Endothelial cell of umbilical vein (primary cell): ENCODE measurements at regions not wholly inside any gene's neighbourhood (a gene's known extent, or its start where the extent isn't known, plus 50 kb on each side); places are given as distances from the start of the nearest gene placed in this dataset.

Source experiments
- BruUV-seq: library from RNA; stranded (reverse); fragments of 400-500 nt; replicated peaks from 2 replicates; lab custom pipeline; 2021; lab: Mats Ljungman, UMichigan
- CTCF ChIA-PET: fragments of 300-600, 350-600 bp; sonication (Branson Sonifier 250); formaldehyde crosslinking; loops from one replicate; lab custom pipeline; 2021; ENCODE audit warnings: antibody characterized with exemption, inconsistent platforms; lab: Charles Lee
- POLR2A ChIA-PET: fragments of 300-600, 350-600 bp; sonication (Branson Sonifier 250); formaldehyde crosslinking; loops from one replicate; lab custom pipeline; 2021; ENCODE audit warnings: antibody characterized with exemption, inconsistent platforms; lab: Charles Lee
- DNase-seq: peaks from one replicate; pipeline ENCODE4 v3.0.0-alpha.2; 2011; ENCODE audit warnings: low read depth, low spot score
- FAIRE-seq: peaks from 2 replicates; lab custom pipeline; 2011; peaks lifted over from hg19 to GRCh38; lab: Jason Lieb, UNC
- H2AFZ ChIP-seq: 2 replicates; pipeline ENCODE4 v1.6.0; 2012; ENCODE audit warnings: low read depth, low read length, control low read depth, inconsistent platforms
- H3K27ac ChIP-seq: 2 replicates; pipeline ENCODE4 v1.5.1; 2011; ENCODE audit warnings: low read depth, mild to moderate bottlenecking, control low read depth, low read length, moderate library complexity; ENCODE audit not compliant: insufficient read depth
- H3K27me3 ChIP-seq, 2 experiments: 2 replicates each; pipeline versions ENCODE4 v1.6.0 to v1.6.1; 2011; ENCODE audit warnings: low read length in 2 of 2, mixed read lengths in 1 of 2; ENCODE audit not compliant: control insufficient read depth in 2 of 2, insufficient read depth in 2 of 2
- H3K36me3 ChIP-seq, 2 experiments: 2 replicates in 1 of 2; 3 replicates in 1 of 2; pipeline ENCODE4 v1.5.1; 2011; ENCODE audit warnings: low read length in 2 of 2, mild to moderate bottlenecking in 1 of 2, moderate library complexity in 1 of 2; ENCODE audit not compliant: control insufficient read depth in 2 of 2, insufficient read depth in 2 of 2; ENCODE audit errors: extremely low read depth in 1 of 2
- H3K4me1 ChIP-seq: 3 replicates; pipeline ENCODE4 v1.5.1; 2011; ENCODE audit warnings: mild to moderate bottlenecking, low read length; ENCODE audit not compliant: control insufficient read depth, insufficient read depth; ENCODE audit errors: extremely low read depth
- H3K4me2 ChIP-seq: 2 replicates; pipeline ENCODE4 v1.6.1; 2011; ENCODE audit warnings: low read length, control low read depth, mixed read lengths; ENCODE audit not compliant: insufficient read depth
- H3K4me3 ChIP-seq, 3 experiments: fragments of 200-600 bp in 1 of 3; sonication (generic), shearing (Covaris generic) in 1 of 3; replicated peaks in 1 of 3; 2 replicates each; pipeline ENCODE4 v1.5.1; 2011 to 2016; ENCODE audit warnings: control low read depth in 3 of 3, low read length in 3 of 3, mild to moderate bottlenecking in 2 of 3, inconsistent platforms in 1 of 3, low read depth in 1 of 3, moderate library complexity in 1 of 3; ENCODE audit not compliant: insufficient read depth in 1 of 3
- H3K79me2 ChIP-seq: 2 replicates; pipeline ENCODE4 v1.6.0; 2012; ENCODE audit warnings: low read length, inconsistent platforms; ENCODE audit not compliant: control insufficient read depth, insufficient read depth
- H3K9ac ChIP-seq: replicated peaks from 2 replicates; pipeline ENCODE3; 2011; ENCODE audit warnings: low read length, control low read depth; ENCODE audit not compliant: insufficient read depth; ENCODE audit errors: extremely low read depth
- H3K9me1 ChIP-seq: replicated peaks from 3 replicates; pipeline ENCODE4 v1.6.0; 2011; ENCODE audit warnings: mild to moderate bottlenecking, low read length; ENCODE audit not compliant: control insufficient read depth, insufficient read depth; ENCODE audit errors: extremely low read depth
- H3K9me3 ChIP-seq: replicated peaks from 2 replicates; pipeline ENCODE4 v1.5.1; 2012; ENCODE audit warnings: low read length, inconsistent platforms; ENCODE audit not compliant: control insufficient read depth, insufficient read depth
- H4K20me1 ChIP-seq: replicated peaks from 2 replicates; pipeline ENCODE3; 2011; ENCODE audit warnings: mild to moderate bottlenecking, low read length; ENCODE audit not compliant: control insufficient read depth, insufficient read depth; ENCODE audit errors: extremely low read depth
- CTCF ChIP-seq, 2 donors: IDR thresholded peaks; 1 replicate in 1 of 2; 2 replicates in 1 of 2; pipeline ENCODE4 v1.5.1; 2011; ENCODE audit warnings: low read length in 2 of 2, mild to moderate bottlenecking in 2 of 2, moderate library complexity in 2 of 2, control low read depth in 1 of 2, inconsistent platforms in 1 of 2, low read depth in 1 of 2; ENCODE audit not compliant: insufficient read depth in 1 of 2; ENCODE audit errors: extremely low read depth in 1 of 2
- EZH2 ChIP-seq: IDR thresholded peaks from 2 replicates; pipeline ENCODE4 v1.6.1; 2012; ENCODE audit warnings: borderline replicate concordance, low read depth, mild to moderate bottlenecking, moderate library complexity, low read length, inconsistent platforms; ENCODE audit not compliant: severe bottlenecking
- FOS ChIP-seq: IDR thresholded peaks from 2 replicates; pipeline ENCODE4 v1.6.1; 2011; ENCODE audit warnings: mild to moderate bottlenecking, low read length, moderate library complexity, borderline replicate concordance; ENCODE audit not compliant: insufficient read depth
- GATA2 ChIP-seq: IDR thresholded peaks from 2 replicates; pipeline ENCODE4 v1.7.0; 2011; ENCODE audit warnings: low read depth, mild to moderate bottlenecking, moderate library complexity, mixed read lengths, low read length; ENCODE audit not compliant: insufficient read length, insufficient read depth
- JUN ChIP-seq: IDR thresholded peaks from 2 replicates; pipeline ENCODE4 v1.6.1; 2011; ENCODE audit warnings: borderline replicate concordance, low read depth; ENCODE audit not compliant: insufficient read length, insufficient read depth
- MAX ChIP-seq: IDR thresholded peaks from 2 replicates; pipeline ENCODE4 v1.6.1; 2011; ENCODE audit not compliant: insufficient read depth, insufficient read length
- MYC ChIP-seq: IDR thresholded peaks from one replicate; pipeline ENCODE4 v1.6.1; 2011; ENCODE audit warnings: mild to moderate bottlenecking, low read depth, low read length
- POLR2A ChIP-seq: IDR thresholded peaks from 2 replicates; pipeline ENCODE4 v1.6.1; 2012; ENCODE audit warnings: low read depth, mild to moderate bottlenecking, control low read depth, low read length
- POLR2AphosphoS5 ChIP-seq: IDR thresholded peaks from 2 replicates; pipeline ENCODE4 v1.6.1; 2012; ENCODE audit warnings: low read depth, mild to moderate bottlenecking, control low read depth, low read length, moderate library complexity; ENCODE audit not compliant: insufficient read depth
- dilution Hi-C: fragments of 300-500 bp; cut with MboI; formaldehyde crosslinking; loops from one replicate; pipeline ENCODE4 v1.15.0; 2019; ENCODE audit warnings: low sequenced_read_pairs; ENCODE audit not compliant: extremely low pct_ligation_motif_present
- intact Hi-C: fragments of 100-400 bp; cut with micrococcal nuclease; formaldehyde crosslinking; loops from one replicate; pipeline ENCODE4 v1.10.0; 2022

- no peak overlapping the region for H3K27ac ChIP-seq
- ChIA-PET POLR2A (no interaction called here), CTCF (no interaction called here)
- H4K20me1 ChIP-seq: no peaks in the 10 kb centered on the region
- no peaks in the 10 kb centered on the region for H3K27me3 ChIP-seq
- H3K9me1 ChIP-seq: no peaks in the 10 kb centered on the region
- no peaks in the 10 kb centered on the region for H3K9me3 ChIP-seq
- BruUV-seq: no TSS peak
- no peak overlapping the region for H3K9ac ChIP-seq
- no peak overlapping the region for H3K4me2 ChIP-seq
- TF ChIP-seq GATA2 (no peak), FOS (no peak)
- FAIRE-seq: no peak
- no peak overlapping the region for H3K4me3 ChIP-seq
- DNase-seq: no peak
- H3K4me1 ChIP-seq: no peaks in the 10 kb centered on the region
- intact Hi-C loops (no loop called here), dilution Hi-C loops (no loop called here)
- H3K79me2 ChIP-seq: no peaks in the 10 kb centered on the region
- no peak overlapping the region for H2AFZ ChIP-seq
- H3K36me3 ChIP-seq: no peaks in the 10 kb centered on the region
Measured at GRCh38 chr7:46099076-46099475, 178.0 kb upstream of the IGFBP3 start.

- DNase-seq (no peak), FAIRE-seq (no peak)
- intact Hi-C loops: no loop called here
- Histone ChIP-seq H3K27me3 (no peaks in the 10 kb centered on the region), H4K20me1 (no peaks in the 10 kb centered on the region), H3K9me1 (no peaks in the 10 kb centered on the region), H3K79me2 (no peaks in the 10 kb centered on the region), H3K4me1 (no peaks in the 10 kb centered on the region), H2AFZ (no peak overlapping the region), H3K9ac (no peak overlapping the region), H3K4me2 (no peak overlapping the region), H3K27ac (no peak overlapping the region), H3K4me3 (no peak overlapping the region), H3K9me3 (no peaks in the 10 kb centered on the region), H3K36me3 (no peaks in the 10 kb centered on the region)
- POLR2A ChIA-PET: no interaction called here
- CTCF ChIA-PET: no interaction called here
- no peak for TF ChIP-seq POLR2A
- no peak for TF ChIP-seq JUN
- TF ChIP-seq CTCF (IDR thresholded peaks at IDR 0.05; ENCODE audit: extremely low read depth in 1 of 2, insufficient read depth in 1 of 2, low read depth in 1 of 2, low read length in 2 of 2): no peak
- TF ChIP-seq MYC: no peak
- no peak for TF ChIP-seq GATA2
- no peak for TF ChIP-seq MAX
- no peak for TF ChIP-seq FOS
- no peak for TF ChIP-seq EZH2
- no peak for TF ChIP-seq POLR2AphosphoS5
- dilution Hi-C loops: no loop called here
- no TSS peak for BruUV-seq
Measured at GRCh38 chr7:46091071-46091470, 170.0 kb upstream of the IGFBP3 start.
